Chondrocyte (in vitro differentiated cells): ENCODE measurements at regions not wholly inside any gene's neighbourhood (a gene's known extent, or its start where the extent isn't known, plus 50 kb on each side); places are given as distances from the start of the nearest gene placed in this dataset.

Experiments used
- DNase-seq: peaks from one replicate; pipeline ENCODE4 v3.0.0; 2021; ENCODE audit warnings: mixed read lengths, low spot score
- H3K27ac Mint-ChIP-seq: one replicate; pipeline ENCODE4 v1.8.0; 2021; ENCODE audit warnings: mild to moderate bottlenecking, moderate library complexity, mixed read lengths; ENCODE audit not compliant: unreplicated experiment
- H3K27me3 Mint-ChIP-seq: 2 replicates; pipeline ENCODE4 v1.8.0; 2021; ENCODE audit warnings: low read depth, mixed read lengths
- H3K36me3 Mint-ChIP-seq: 2 replicates; pipeline ENCODE4 v1.8.0; 2021; ENCODE audit warnings: low read depth, mixed read lengths
- H3K4me1 Mint-ChIP-seq: 2 replicates; pipeline ENCODE4 v1.8.0; 2021; ENCODE audit warnings: low read depth, mild to moderate bottlenecking, mixed read lengths
- H3K4me3 Mint-ChIP-seq: one replicate; pipeline ENCODE4 v1.8.0; 2021; ENCODE audit warnings: mild to moderate bottlenecking, moderate library complexity, mixed read lengths; ENCODE audit not compliant: unreplicated experiment
- H3K9me3 Mint-ChIP-seq: 2 replicates; pipeline ENCODE4 v1.8.0; 2021; ENCODE audit warnings: low read depth, mixed read lengths
- CTCF ChIP-seq: fragments of 200-600 bp; sonication (generic); IDR thresholded peaks from 2 replicates; pipeline ENCODE4 v1.5.0; 2021; ENCODE audit warnings: antibody characterized with exemption, mild to moderate bottlenecking, moderate library complexity

GRCh38 chr22:49666146-49666809 lies 161.4 kb downstream of the BRD1 start:
- no peaks in the 10 kb centered on the region for H3K9me3 Mint-ChIP-seq
- H3K4me3 Mint-ChIP-seq, result no peak overlapping the region
- H3K27me3 Mint-ChIP-seq, result peaks cover 47% of the 10 kb centered on the region

DNA sequence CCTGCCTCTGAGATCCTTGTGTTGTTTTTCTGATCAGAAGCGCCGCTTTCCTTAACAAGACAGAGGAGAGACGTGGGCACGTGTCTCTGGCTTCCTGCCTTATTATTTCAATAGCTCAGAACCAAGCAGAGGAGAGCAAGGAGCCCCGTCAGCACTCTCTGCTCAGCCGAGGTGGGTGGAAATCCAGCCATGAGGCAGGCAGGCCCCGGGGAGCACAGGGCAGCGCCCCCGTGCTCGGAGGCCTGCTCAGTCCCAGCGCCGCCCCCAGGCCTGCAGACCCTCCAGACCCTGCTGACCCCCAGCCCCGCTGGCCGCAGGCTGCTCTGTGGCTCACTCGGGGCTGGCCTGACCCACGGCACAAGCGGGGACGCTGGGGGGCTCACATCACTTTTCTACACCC lies 162.8 kb downstream of the BRD1 start:
- Mint-ChIP-seq H3K27ac (no peak overlapping the region), H3K9me3 (no peaks in the 10 kb centered on the region), H3K27me3 (peaks cover 46% of the 10 kb centered on the region), H3K4me3 (no peak overlapping the region), H3K4me1 (no peaks in the 10 kb centered on the region), H3K36me3 (no peaks in the 10 kb centered on the region)
- DNase-seq, result no peak
- TF ChIP-seq CTCF, result no peak

More at GRCh38 chr22:49666146-49666809, 161.4 kb downstream of the BRD1 start:
- Mint-ChIP-seq H3K36me3 (peaks cover 1% of the 10 kb centered on the region), H3K4me1 (peaks cover 3% of the 10 kb centered on the region), H3K27ac (no peak overlapping the region)
- TF ChIP-seq CTCF, result no peak
- no peak for DNase-seq

- Mint-ChIP-seq H3K4me3 (no peak overlapping the region), H3K27ac (no peak overlapping the region), H3K4me1 (no peaks in the 10 kb centered on the region), H3K9me3 (no peaks in the 10 kb centered on the region), H3K27me3 (peaks cover 44% of the 10 kb centered on the region), H3K36me3 (no peaks in the 10 kb centered on the region)
- DNase-seq, result no peak
- no peak for TF ChIP-seq CTCF
Observed at GRCh38 chr22:49664371-49664881, 163.2 kb downstream of the BRD1 start.

GRCh38 chr22:49663823-49664222 lies 163.8 kb downstream of the BRD1 start:
- Mint-ChIP-seq H3K4me3 (no peak overlapping the region), H3K9me3 (no peaks in the 10 kb centered on the region), H3K27ac (no peak overlapping the region), H3K4me1 (no peaks in the 10 kb centered on the region), H3K36me3 (no peaks in the 10 kb centered on the region), H3K27me3 (peaks cover 38% of the 10 kb centered on the region)
- DNase-seq, result no peak
- no peak for TF ChIP-seq CTCF

- Mint-ChIP-seq H3K27ac (no peak overlapping the region), H3K4me3 (no peak overlapping the region), H3K4me1 (no peaks in the 10 kb centered on the region), H3K36me3 (no peaks in the 10 kb centered on the region), H3K9me3 (no peaks in the 10 kb centered on the region), H3K27me3 (peaks cover 37% of the 10 kb centered on the region)
- no peak for TF ChIP-seq CTCF
- no peak for DNase-seq
Observed at GRCh38 chr22:49663311-49663711, 164.4 kb downstream of the BRD1 start.
